HG02884 (cell line): ENCODE measurements at regions not wholly inside any gene's neighbourhood (a gene's known extent, or its start where the extent isn't known, plus 50 kb on each side); places are given as distances from the start of the nearest gene placed in this dataset.
"Not testable (repeated sequence)": the region's sequence is repeated elsewhere in the genome, so short reads cannot be mapped to it uniquely, and the experiment has no call there.

Experiments
- ATAC-seq: cut with Tn5 transposase; IDR thresholded peaks from one replicate; pipeline ENCODE4 v1.9.1; 2021; ENCODE audit warnings: mild to moderate bottlenecking, moderate library complexity; ENCODE audit not compliant: unreplicated experiment

- ATAC-seq = not testable (repeated sequence)
Measured at GRCh38 chr16:13336907-13337881, 435.8 kb downstream of the SHISA9 start.

DNA sequence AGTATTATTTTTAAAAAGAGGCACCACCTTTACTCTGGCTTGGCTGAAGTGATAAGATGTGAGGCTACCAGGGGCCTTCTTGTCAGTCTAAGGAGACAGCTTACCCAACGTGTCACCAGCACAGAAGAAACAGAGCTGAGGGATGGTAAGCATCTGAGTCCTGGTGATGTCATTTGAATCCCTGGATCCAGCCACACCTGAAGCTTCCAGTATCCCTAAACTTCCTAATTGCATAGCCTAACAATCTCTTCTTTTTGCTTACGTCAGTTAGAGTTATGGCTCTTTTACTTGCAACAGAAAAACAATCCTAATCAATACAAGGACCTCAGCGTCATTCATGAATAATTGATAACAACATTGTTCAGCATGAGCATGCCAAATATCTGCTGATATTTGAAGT lies 436.6 kb downstream of the SHISA9 start:
- ATAC-seq = no peak

DNA sequence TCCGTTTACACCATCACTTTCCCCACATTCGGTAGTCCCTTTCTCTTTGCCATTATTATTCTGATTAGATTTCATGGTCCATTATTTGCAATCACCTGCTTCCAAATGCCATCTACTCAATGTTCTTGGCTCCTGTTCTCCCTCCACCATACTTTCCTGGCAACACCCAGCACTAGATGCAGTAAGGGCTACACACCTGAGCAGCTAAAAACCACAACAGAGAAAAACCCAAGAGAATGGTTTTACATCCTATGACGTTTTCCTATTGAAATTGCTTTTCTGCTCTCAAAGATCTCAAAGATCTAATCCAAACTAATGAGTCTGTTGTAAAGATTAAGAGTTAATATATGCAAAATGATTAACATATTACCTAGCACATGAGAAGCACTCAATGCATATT lies 441.3 kb downstream of the SHISA9 start:
- ATAC-seq = no peak

GRCh38 chr16:13344001-13344400 lies 442.6 kb downstream of the SHISA9 start:
- no peak for ATAC-seq

- no peak for ATAC-seq
Measured at GRCh38 chr16:13348416-13348815, 447.0 kb downstream of the SHISA9 start.

- no peak for ATAC-seq
Measured at GRCh38 chr16:13350000-13350399, 448.6 kb downstream of the SHISA9 start.

DNA sequence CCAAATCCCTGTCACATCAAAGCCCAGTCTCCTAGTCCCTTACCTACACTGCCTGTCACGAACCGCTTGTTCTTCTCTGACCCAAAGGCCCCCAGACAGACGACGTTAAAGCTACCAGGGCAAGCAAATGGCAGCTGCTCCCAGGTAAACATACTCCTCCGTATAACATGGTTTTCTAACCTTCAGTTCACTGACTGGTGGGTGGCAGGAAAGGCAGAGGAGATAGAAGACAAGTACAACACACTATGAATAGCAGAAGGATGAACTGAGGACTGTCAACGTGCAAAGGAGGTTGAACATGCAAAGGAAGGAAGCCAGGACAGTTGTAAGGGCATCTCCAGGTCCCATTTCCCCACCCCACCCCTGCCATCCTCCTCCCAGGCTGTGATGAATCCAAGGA lies 449.8 kb downstream of the SHISA9 start:
- ATAC-seq = no peak

DNA sequence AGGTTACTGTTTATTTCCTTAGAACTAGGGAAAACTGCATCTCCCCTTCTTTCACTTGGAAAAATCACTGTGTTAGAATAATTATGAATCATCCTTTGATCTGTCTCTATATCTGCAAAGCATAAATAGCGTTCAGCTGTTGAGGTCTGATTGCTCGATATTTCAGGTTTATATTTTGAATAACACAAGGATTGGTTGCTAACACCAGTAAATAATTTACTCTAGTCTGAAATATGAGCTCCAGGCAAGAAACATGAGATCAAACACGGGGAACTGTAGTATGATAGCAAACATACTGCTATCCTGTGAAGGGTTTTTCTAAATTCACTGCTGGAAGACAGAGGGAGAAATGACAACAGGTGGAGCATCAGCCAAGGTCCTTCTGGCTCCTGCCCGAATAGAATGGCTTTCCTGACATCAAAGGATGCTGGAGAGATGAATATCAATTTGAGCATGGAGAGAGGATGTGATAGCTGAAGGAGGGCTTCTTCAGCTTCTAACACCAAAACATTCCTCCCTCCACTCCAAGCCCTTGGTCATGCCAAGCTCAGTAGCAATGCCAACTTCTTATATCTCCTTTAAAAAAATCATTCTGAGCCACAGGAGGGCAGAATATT lies 450.3 kb downstream of the SHISA9 start:
- ATAC-seq = no peak

- not testable (repeated sequence) for ATAC-seq
Measured at GRCh38 chr16:13352796-13353195, 451.4 kb downstream of the SHISA9 start.

GRCh38 chr16:13357842-13358241 lies 456.4 kb downstream of the SHISA9 start:
- ATAC-seq = not testable (repeated sequence)

DNA sequence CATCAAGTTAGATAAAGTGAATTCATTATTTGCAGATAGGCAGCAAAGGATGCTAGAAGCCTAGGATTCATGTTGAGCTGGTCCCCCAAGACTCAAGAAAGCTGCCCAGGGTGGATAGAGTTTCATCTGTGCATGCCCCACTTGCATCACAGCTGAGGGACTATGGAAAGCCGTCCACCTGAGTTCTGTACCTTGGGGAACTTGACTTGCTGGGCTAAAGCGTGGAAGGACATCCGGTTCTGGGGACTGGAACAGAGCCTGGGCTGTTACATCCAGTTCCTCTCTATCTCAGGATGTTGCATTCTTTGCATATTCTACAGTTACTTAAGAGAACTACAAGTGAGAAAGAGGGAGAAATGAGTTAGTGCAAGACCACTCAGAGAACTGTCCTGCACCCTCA lies 458.4 kb downstream of the SHISA9 start:
- ATAC-seq = no peak

GRCh38 chr16:13372421-13372820 lies 471.0 kb downstream of the SHISA9 start:
- no peak for ATAC-seq

GRCh38 chr16:13376174-13376573 lies 474.8 kb downstream of the SHISA9 start:
- ATAC-seq = no peak

GRCh38 chr16:13377143-13377542 lies 475.7 kb downstream of the SHISA9 start:
- ATAC-seq = no peak

GRCh38 chr16:13378151-13378550 lies 476.8 kb downstream of the SHISA9 start:
- ATAC-seq = no peak

GRCh38 chr16:13379266-13379665 lies 477.9 kb downstream of the SHISA9 start:
- ATAC-seq = no peak

DNA sequence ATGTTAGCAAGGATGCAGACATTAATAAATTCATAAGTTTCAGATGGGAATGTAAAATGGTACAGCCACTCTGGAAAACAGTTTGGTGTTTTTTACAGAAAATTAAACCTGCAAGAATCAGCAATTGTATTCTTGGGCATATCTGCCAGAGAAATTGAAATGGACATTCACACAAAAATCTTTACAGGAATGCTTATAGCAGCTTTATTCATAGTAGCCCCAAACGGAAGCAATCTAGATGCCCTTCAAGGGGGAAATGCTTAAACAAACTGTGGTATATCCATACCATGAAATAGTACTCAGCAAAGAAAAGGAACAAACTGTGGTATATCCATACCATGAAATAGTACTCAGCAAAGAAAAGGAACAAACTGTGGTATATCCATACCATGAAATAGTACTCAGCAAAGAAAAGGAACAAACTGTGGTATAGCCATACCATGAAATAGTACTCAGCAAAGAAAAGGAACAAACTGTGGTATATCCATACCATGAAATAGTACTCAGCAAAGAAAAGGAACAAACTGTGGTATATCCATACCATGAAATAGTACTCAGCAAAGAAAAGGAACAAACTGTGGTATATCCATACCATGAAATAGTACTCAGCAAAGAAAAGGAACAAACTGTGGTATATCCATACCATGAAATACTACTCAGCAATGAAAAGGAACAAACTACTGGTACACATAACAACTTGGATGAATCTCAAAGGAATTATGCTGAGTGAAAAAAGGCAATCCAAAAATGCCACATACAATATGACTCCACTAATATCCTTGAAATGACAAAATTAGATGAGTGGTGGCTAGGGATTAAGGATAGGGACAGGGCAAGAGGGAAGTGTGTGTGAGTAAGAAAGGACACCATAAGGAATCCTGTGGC lies 484.0 kb downstream of the SHISA9 start:
- ATAC-seq = not testable (repeated sequence)

DNA sequence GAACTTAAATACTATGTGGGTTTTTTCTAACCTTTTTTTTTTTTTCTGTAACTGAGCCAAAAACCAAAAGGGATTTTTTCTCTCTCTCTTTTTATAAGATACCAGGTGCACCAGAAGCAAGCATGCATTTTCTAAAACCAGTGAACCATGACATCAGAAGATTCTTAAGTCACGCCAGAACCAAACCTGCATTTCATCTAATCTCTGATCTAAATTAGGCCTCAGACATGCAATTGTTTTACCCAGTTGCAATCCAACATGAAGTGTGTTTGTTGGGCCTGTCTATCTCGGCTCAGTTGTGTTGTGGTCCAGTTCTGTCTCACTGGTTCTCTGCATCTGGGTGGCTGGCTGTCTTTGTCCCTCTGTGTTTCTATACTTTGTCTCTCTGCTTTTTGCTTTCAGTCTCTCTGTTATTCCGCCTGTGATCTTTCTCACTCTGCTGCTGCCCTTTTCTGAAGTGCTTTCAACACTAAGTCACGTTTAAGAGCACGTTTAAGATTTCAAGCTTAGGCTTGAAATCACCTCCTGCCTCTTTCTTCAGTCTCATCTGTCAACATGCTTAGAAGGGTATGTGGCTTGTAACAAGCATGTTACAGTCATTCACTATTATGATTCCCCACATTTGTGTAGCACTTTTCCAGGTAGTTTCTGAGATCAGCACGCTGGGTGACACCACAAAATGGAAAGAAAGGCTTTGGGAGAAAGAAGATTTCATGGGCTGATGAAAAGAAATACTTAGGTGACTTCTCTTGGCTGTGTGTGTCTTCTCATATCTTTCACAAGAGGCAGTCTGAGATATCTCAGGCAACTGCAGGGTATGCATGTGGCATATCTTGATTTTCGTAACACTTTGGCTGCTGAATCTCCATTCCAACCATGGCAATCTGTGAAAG lies 488.9 kb downstream of the SHISA9 start:
- ATAC-seq = peak; percentile 54

GRCh38 chr16:13390986-13391305 lies 489.5 kb downstream of the SHISA9 start:
- ATAC-seq = no peak

DNA sequence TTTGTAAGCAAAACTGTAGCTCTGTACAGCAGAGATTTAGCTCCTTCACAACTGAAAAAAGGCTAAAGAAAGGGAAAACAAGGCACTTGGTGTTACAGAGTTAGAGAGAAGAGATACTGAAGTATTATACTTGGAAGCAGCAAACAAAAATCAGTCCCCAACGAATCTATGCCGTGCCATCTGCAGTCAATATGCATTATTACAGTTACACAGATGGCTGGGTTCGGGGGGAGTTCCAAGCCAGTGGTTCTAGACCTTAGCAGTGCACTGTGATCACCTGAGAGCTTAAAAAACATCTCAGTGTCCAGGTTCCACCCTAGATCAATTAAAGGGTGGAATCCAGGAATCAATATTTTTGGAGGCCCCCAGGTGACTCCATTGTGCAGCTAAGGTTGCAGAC lies 489.9 kb downstream of the SHISA9 start:
- no peak for ATAC-seq
